Panc1 (cell line): ENCODE measurements at regions not wholly inside any gene's neighbourhood (a gene's known extent, or its start where the extent isn't known, plus 50 kb on each side); places are given as distances from the start of the nearest gene placed in this dataset.

Experiments used
- ATAC-seq: fragments of 200-7000 bp; cut with Tn5 transposase; 2 replicates; pipeline ENCODE4 v1.9.1; 2020; ENCODE audit warnings: mild to moderate bottlenecking, moderate library complexity
- BruUV-seq: library from RNA; stranded (reverse); fragments of 400-500 nt; replicated peaks from 2 replicates; lab custom pipeline; 2021; lab: Mats Ljungman, UMichigan
- CTCF ChIA-PET: fragments of 300-600 bp; sonication (Branson Sonifier 250); formaldehyde crosslinking; loops from one replicate; lab custom pipeline; 2022; ENCODE audit warnings: antibody characterized with exemption; lab: Charles Lee
- POLR2A ChIA-PET: fragments of 300-600 bp; sonication (Branson Sonifier 250); formaldehyde crosslinking; loops from one replicate; lab custom pipeline; 2022; ENCODE audit warnings: antibody characterized with exemption; lab: Charles Lee
- DNase-seq: peaks from one replicate; pipeline ENCODE4 v3.0.0-alpha.2; 2010; ENCODE audit warnings: low read depth, low spot score
- H3K27ac ChIP-seq: 2 replicates; pipeline ENCODE4 v1.5.1; 2011; ENCODE audit warnings: mild to moderate bottlenecking, low read length, inconsistent platforms
- H3K27me3 ChIP-seq: fragments of 200-500 bp; sonication (Bioruptor generic); 2 replicates; pipeline ENCODE4 v1.6.0; 2014; ENCODE audit warnings: low read length, inconsistent platforms; ENCODE audit not compliant: control insufficient read depth, insufficient read depth
- H3K36me3 ChIP-seq: fragments of 200-500 bp; sonication (Bioruptor generic); 2 replicates; pipeline ENCODE4 v1.5.1; 2014; ENCODE audit warnings: inconsistent platforms, mild to moderate bottlenecking, low read length, moderate library complexity; ENCODE audit not compliant: control insufficient read depth, insufficient read depth
- H3K4me1 ChIP-seq: 2 replicates; pipeline ENCODE4 v1.5.1; 2011; ENCODE audit warnings: inconsistent platforms, mild to moderate bottlenecking, low read length, moderate library complexity; ENCODE audit not compliant: control insufficient read depth, insufficient read depth
- H3K4me3 ChIP-seq, 2 experiments: 2 replicates each; pipeline ENCODE4 v1.5.1; 2011 to 2012; ENCODE audit warnings: low read depth in 2 of 2, low read length in 2 of 2, mild to moderate bottlenecking in 2 of 2, inconsistent platforms in 1 of 2, moderate library complexity in 1 of 2
- H3K9me3 ChIP-seq: fragments of 200-500 bp; sonication (Bioruptor generic); 2 replicates; pipeline ENCODE4 v1.5.1; 2014; ENCODE audit warnings: low read depth, mild to moderate bottlenecking, inconsistent platforms, low read length, moderate library complexity; ENCODE audit not compliant: control insufficient read depth, insufficient read depth
- POLR2AphosphoS5 ChIP-seq: IDR thresholded peaks from 2 replicates; pipeline ENCODE4 v1.6.1; 2012; ENCODE audit warnings: mild to moderate bottlenecking, low read depth, low read length, moderate library complexity
- REST ChIP-seq, 2 experiments: IDR thresholded peaks; 2 replicates each; pipeline ENCODE4 v1.6.1; 2011 to 2012; ENCODE audit warnings: low read depth in 2 of 2, control low read depth in 1 of 2, low read length in 1 of 2, mild to moderate bottlenecking in 1 of 2, moderate library complexity in 1 of 2; ENCODE audit not compliant: insufficient read depth in 1 of 2
- SIN3A ChIP-seq: IDR thresholded peaks from 2 replicates; pipeline ENCODE4 v1.6.1; 2012; ENCODE audit warnings: low read depth, mild to moderate bottlenecking, low read length, moderate library complexity, borderline replicate concordance; ENCODE audit not compliant: insufficient read depth
- TCF7L2 ChIP-seq: IDR thresholded peaks from 2 replicates; pipeline ENCODE4 v1.6.1; 2011; ENCODE audit warnings: mild to moderate bottlenecking, low read depth, low read length, inconsistent platforms
- in situ Hi-C: cut with HindIII; loops from 2 replicates; pipeline ENCODE4 v1.10.0; 2016; ENCODE audit warnings: low sequenced_read_pairs, low pct_unique_long_range_greater_than_20kb
- intact Hi-C: fragments of 100-400 bp; cut with micrococcal nuclease; formaldehyde crosslinking; loops from one replicate; pipeline ENCODE4 v1.10.0; 2022; ENCODE audit not compliant: unreplicated experiment
- TF ChIP-seq, protein P1 (sequence below): fragments of 450-650 bp; IDR thresholded peaks from 2 replicates; pipeline ENCODE4 v1.5.1; 2017; ENCODE audit warnings: mild to moderate bottlenecking

DNA sequence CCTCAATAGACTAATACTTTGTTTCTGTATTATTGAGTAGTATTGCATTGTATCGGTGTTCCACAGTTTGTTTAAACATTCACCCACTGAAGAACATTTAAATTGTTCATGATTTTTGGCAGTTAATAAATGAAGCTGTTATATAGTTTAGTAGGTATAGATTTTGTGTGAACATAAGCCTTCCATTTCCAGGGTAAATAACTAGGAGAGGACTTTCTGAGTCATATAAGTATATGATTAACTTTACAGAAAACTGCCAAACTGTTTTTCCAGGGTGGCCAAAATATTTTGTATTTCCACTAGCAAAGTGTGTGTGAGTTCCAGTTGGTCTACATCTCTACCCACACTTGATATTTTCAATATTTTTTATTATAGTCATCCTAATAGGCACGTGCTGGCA lies 70.0 kb upstream of the MLIP start:
- no peaks in the 10 kb centered on the region for H3K27me3 ChIP-seq
- no peak for ATAC-seq
- POLR2A ChIA-PET = no interaction called here
- DNase-seq = no peak
- H3K36me3 ChIP-seq = no peaks in the 10 kb centered on the region
- CTCF ChIA-PET = no interaction called here
- no TSS peak for BruUV-seq
- in situ Hi-C loops = no loop called here
- no peaks in the 10 kb centered on the region for H3K4me1 ChIP-seq
- H3K27ac ChIP-seq = no peak overlapping the region
- no peaks in the 10 kb centered on the region for H3K9me3 ChIP-seq
- intact Hi-C loops = no loop called here
- H3K4me3 ChIP-seq = no peak overlapping the region
- TF ChIP-seq TCF7L2 (no peak), REST (IDR thresholded peaks at IDR 0.05; ENCODE audit: insufficient read depth in 1 of 2, low read depth in 2 of 2, low read length in 1 of 2) (no peak), SIN3A (no peak), POLR2AphosphoS5 (no peak)
- TF ChIP-seq, protein P1, sequence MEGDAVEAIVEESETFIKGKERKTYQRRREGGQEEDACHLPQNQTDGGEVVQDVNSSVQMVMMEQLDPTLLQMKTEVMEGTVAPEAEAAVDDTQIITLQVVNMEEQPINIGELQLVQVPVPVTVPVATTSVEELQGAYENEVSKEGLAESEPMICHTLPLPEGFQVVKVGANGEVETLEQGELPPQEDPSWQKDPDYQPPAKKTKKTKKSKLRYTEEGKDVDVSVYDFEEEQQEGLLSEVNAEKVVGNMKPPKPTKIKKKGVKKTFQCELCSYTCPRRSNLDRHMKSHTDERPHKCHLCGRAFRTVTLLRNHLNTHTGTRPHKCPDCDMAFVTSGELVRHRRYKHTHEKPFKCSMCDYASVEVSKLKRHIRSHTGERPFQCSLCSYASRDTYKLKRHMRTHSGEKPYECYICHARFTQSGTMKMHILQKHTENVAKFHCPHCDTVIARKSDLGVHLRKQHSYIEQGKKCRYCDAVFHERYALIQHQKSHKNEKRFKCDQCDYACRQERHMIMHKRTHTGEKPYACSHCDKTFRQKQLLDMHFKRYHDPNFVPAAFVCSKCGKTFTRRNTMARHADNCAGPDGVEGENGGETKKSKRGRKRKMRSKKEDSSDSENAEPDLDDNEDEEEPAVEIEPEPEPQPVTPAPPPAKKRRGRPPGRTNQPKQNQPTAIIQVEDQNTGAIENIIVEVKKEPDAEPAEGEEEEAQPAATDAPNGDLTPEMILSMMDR = no peak

GRCh38 chr6:54043360-54043759 lies 67.9 kb upstream of the MLIP start:
- H3K4me1 ChIP-seq = no peaks in the 10 kb centered on the region
- intact Hi-C loops = no loop called here
- H3K9me3 ChIP-seq = no peaks in the 10 kb centered on the region
- DNase-seq (no peak), ATAC-seq (no peak)
- H3K36me3 ChIP-seq = no peaks in the 10 kb centered on the region
- BruUV-seq = no TSS peak
- no peaks in the 10 kb centered on the region for H3K27me3 ChIP-seq
- no peak overlapping the region for H3K4me3 ChIP-seq
- ChIA-PET CTCF (no interaction called here), POLR2A (no interaction called here)
- TF ChIP-seq REST (IDR thresholded peaks at IDR 0.05; ENCODE audit: insufficient read depth in 1 of 2, low read depth in 2 of 2, low read length in 1 of 2) (no peak), TCF7L2 (no peak), POLR2AphosphoS5 (no peak), SIN3A (no peak)
- TF ChIP-seq, protein P1 = no peak
- no peak overlapping the region for H3K27ac ChIP-seq
- in situ Hi-C loops = no loop called here
